Lower leg skin (tissue), 4 donors: ENCODE measurements at regions not wholly inside any gene's neighbourhood (a gene's known extent, or its start where the extent isn't known, plus 50 kb on each side); places are given as distances from the start of the nearest gene placed in this dataset.

Source experiments
- DNase-seq, 2 donors: peaks; one replicate each; pipeline ENCODE4 v3.0.0-alpha.2; 2019; ENCODE audit warnings: low spot score in 2 of 2
- H3K4me3 ChIP-seq: fragments of 200-600 bp; sonication (generic); 2 replicates; pipeline ENCODE4 v1.5.1; 2017; ENCODE audit warnings: mild to moderate bottlenecking, low read depth; ENCODE audit not compliant: poor library complexity, severe bottlenecking
- POLR2A ChIP-seq, 2 donors: fragments of 450-650 bp; IDR thresholded peaks; one replicate each; pipeline ENCODE4 v1.6.1; 2016 to 2017; ENCODE audit warnings: antibody characterized with exemption in 2 of 2, mild to moderate bottlenecking in 1 of 2, moderate library complexity in 1 of 2
- WGBS, 2 donors: methylation state at CpG; one replicate each; pipeline ENCODE4 v1.1.5; 2018; 5-methylcytosine and 5-hydroxymethylcytosine counted together
- intact Hi-C: fragments of 100-400 bp; cut with DNase I; formaldehyde crosslinking; loops from one replicate; pipeline ENCODE4 v1.15.0; 2023; ENCODE audit warnings: low total_unique reads
- TF ChIP-seq, protein P1 (sequence below), 3 donors: fragments of 450-650 bp; IDR thresholded peaks; one replicate each; pipeline ENCODE4 v1.5.1; 2016; ENCODE audit warnings: antibody characterized with exemption in 3 of 3, mild to moderate bottlenecking in 3 of 3, moderate library complexity in 2 of 3

DNA sequence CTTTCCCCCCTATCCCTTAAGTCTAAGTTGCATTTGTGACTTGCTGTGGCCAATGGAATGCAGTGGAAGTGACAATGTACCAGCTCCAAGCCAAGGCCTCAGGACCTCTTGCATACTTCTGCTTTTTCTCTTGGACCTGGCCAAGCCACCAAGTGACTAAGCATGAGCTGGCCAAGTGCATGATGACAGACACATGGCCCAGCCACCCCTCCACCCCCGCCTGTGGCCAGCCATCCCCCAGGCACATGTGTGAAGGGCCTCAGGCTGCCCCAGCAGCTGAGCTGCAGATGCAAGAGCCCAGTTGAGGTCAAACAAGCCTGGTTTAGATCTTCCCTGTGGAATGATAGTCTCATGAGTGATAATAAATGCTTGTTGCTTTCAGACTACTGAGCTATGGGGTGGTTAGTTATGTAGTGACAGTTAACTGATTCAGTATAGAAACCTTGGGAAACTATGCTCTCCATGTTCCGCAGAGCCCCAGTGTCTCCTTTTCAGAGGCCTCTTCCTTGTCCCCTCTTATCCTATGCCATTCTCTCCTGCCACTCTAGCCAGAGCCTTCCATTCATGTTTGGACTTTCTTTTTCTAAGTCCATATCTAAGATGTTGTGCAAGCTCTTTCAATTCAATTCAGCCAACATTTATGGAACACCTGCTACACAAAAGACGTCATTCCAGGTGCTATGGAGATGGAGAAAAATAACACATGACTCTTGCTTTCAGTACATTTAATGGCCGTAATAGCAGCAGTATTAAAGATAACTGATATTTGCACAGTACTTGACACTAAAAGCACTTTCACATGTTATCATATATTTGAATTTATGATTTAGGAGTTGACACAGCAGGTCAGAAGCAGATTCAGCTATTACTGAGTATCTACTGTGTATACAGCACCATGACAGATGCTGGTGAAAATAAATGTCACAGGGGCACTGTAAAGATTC, 55.5 kb upstream of the LOXL4 start:
- TF ChIP-seq, protein P1, sequence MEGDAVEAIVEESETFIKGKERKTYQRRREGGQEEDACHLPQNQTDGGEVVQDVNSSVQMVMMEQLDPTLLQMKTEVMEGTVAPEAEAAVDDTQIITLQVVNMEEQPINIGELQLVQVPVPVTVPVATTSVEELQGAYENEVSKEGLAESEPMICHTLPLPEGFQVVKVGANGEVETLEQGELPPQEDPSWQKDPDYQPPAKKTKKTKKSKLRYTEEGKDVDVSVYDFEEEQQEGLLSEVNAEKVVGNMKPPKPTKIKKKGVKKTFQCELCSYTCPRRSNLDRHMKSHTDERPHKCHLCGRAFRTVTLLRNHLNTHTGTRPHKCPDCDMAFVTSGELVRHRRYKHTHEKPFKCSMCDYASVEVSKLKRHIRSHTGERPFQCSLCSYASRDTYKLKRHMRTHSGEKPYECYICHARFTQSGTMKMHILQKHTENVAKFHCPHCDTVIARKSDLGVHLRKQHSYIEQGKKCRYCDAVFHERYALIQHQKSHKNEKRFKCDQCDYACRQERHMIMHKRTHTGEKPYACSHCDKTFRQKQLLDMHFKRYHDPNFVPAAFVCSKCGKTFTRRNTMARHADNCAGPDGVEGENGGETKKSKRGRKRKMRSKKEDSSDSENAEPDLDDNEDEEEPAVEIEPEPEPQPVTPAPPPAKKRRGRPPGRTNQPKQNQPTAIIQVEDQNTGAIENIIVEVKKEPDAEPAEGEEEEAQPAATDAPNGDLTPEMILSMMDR (IDR thresholded peaks at IDR 0.05), result no peak
- TF ChIP-seq POLR2A (IDR thresholded peaks at IDR 0.05), result no peak
- no peak overlapping the region for H3K4me3 ChIP-seq
- 74 to 79% methylated on average over 4 of the region's 4 CpGs for WGBS, 2 donors
- DNase-seq, result peak; percentile 81 to 95
- intact Hi-C loops, result no loop called here

DNA sequence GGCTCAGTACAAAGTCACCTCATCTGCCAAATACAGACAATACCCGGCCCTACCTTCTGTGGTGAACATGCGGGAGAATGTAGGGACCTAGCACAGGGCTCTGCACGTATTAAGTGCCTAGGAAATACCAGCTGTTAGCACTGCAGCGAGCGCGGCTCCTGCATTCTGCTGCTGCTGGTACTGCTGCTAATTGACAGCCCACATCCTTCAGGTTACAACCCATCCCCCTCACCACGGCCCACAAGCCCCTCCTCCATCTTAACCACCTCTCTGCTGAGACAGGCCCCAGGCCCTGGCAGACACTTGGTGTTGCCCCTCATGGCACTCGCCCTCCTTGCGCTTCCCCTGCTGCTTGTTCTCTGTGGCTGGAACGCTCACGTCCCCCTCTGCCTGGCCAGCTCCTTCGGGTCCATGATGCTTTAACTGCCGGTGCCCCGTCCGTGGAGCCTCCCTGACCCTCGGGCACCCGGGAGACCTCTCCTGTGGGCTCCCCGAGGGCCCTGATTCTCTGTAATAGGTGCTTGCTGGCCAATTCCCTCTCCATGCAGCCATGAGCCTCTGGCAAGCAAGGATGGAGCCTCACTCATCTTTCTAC, 53.3 kb upstream of the LOXL4 start:
- intact Hi-C loops, result no loop called here
- TF ChIP-seq, protein P1 (IDR thresholded peaks at IDR 0.05), result no peak
- no peak for TF ChIP-seq POLR2A (IDR thresholded peaks at IDR 0.05)
- 73 to 89% methylated on average over 18 of the region's 18 CpGs for WGBS, 2 donors
- no peak overlapping the region for H3K4me3 ChIP-seq
- no peak for DNase-seq

DNA sequence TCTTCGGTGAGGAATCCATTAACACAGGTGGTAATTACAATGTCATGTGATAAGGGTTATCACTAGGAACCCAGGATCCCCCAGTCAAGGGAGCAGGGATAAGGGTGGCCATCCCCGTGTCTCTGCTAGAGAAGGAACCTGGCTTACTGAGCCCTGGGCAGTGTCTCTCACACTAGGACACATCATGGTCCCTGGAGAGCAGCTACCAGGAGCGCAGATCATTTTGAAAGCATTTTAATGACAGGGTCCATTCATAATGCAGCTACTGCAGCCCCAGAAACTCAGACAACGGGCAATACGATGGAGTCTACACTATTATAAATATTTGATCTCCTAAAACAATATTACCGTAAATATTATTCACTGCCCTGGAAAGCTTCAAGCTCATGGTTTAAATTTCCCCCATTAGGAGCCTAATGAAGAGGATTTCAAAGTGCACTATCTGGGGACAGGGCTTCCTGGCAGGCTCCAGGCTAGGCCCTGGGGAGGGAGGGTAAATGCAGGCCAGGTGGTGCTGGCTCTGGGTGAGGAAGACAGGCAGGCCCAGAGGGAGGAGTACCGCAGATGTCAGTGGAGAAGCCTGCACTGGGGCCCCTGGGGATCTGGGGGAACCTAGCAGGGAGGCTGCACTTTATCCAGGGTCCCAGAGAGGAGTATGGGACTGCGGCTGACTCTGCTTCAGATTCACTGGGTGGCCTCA, 52.6 kb upstream of the LOXL4 start:
- 90 to 91% methylated on average over 8 of the region's 8 CpGs for WGBS, 2 donors

DNA sequence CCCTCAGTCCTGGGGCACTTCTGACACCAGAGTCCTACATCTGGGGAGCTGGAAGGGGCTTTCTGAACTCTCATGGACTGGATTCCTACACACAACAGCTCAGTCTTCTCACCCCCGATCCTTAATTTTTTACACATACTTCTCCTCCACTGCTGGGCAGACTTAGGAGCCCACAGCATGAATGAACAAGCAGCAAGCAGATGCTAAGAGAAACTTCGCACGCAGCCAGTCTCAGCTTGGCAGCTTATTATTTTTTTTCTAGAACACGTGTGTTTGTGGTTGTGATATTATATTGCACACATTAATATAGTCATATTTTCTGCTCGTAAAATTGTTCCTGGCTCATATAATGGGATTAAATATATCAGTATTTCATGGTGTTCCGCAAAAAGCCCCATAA, 50.9 kb upstream of the LOXL4 start:
- 38 to 46% methylated on average over 6 of the region's 6 CpGs for WGBS, 2 donors
- DNase-seq, result no peak
- H3K4me3 ChIP-seq, result no peak overlapping the region
- TF ChIP-seq, protein P1 (IDR thresholded peaks at IDR 0.05), result no peak
- no peak for TF ChIP-seq POLR2A (IDR thresholded peaks at IDR 0.05)
- intact Hi-C loops, result loop anchor here (10.0 kb wide), 1 partner anchor 404 kb away; no protein-coding TSS in a partner anchor

More for the DNA sequence above, 52.6 kb upstream of the LOXL4 start:
- intact Hi-C loops, result no loop called here
- TF ChIP-seq, protein P1 (IDR thresholded peaks at IDR 0.05), result no peak
- no peak for TF ChIP-seq POLR2A (IDR thresholded peaks at IDR 0.05)
- DNase-seq, result no peak
- H3K4me3 ChIP-seq, result no peak overlapping the region
